ENCODE measurements at regions not wholly inside any gene's neighbourhood (a gene's known extent, or its start where the extent isn't known, plus 50 kb on each side); places are given as distances from the start of the nearest gene placed in this dataset.

GRCh38 chr2:66729416-66730330, 294.7 kb downstream of the MEIS1 start:
- DNase-seq, result no peak

GRCh38 chr2:66730441-66730840, 295.5 kb downstream of the MEIS1 start:
- no peak for DNase-seq

GRCh38 chr2:66733364-66733999, 298.6 kb downstream of the MEIS1 start:
- no peak for DNase-seq

- no peak for DNase-seq
These were observed 314.0 kb downstream of the MEIS1 start for GRCh38 chr2:66748939-66749338.

GRCh38 chr2:66749566-66749965, 314.6 kb downstream of the MEIS1 start:
- no peak for DNase-seq

- DNase-seq, result no peak
These were observed 318.3 kb downstream of the MEIS1 start for GRCh38 chr2:66753257-66753656.

GRCh38 chr2:66753660-66754059, 318.7 kb downstream of the MEIS1 start:
- DNase-seq, result no peak

GRCh38 chr2:66755974-66756373, 321.0 kb downstream of the MEIS1 start:
- DNase-seq, result no peak

- no peak for DNase-seq
These were observed 326.9 kb downstream of the MEIS1 start for GRCh38 chr2:66761826-66762225.

GRCh38 chr2:66762761-66763160, 327.8 kb downstream of the MEIS1 start:
- DNase-seq, result no peak

- DNase-seq, result no peak
These were observed 331.7 kb downstream of the MEIS1 start for GRCh38 chr2:66766582-66766981.

GRCh38 chr2:66771359-66771976, 336.5 kb downstream of the MEIS1 start:
- DNase-seq, result no peak

GRCh38 chr2:66772618-66773017, 337.7 kb downstream of the MEIS1 start:
- DNase-seq, result no peak

- no peak for DNase-seq
These were observed 341.0 kb downstream of the MEIS1 start for GRCh38 chr2:66775730-66776422.

- DNase-seq, result no peak
These were observed 346.9 kb downstream of the MEIS1 start for GRCh38 chr2:66781804-66782203.

- no peak for DNase-seq
These were observed 347.9 kb downstream of the MEIS1 start for GRCh38 chr2:66782780-66783361.

- DNase-seq, result no peak
These were observed 354.8 kb downstream of the MEIS1 start for GRCh38 chr2:66789741-66790140.

GRCh38 chr2:66790651-66791181, 355.8 kb downstream of the MEIS1 start:
- no peak for DNase-seq

- no peak for DNase-seq
These were observed 359.1 kb downstream of the MEIS1 start for GRCh38 chr2:66794070-66794469.

GRCh38 chr2:66794551-66794950, 359.6 kb downstream of the MEIS1 start:
- DNase-seq, result no peak

- DNase-seq, result no peak
These were observed 368.0 kb downstream of the MEIS1 start for GRCh38 chr2:66802877-66803276.

GRCh38 chr2:66803726-66804125, 368.8 kb downstream of the MEIS1 start:
- no peak for DNase-seq

Measured in NCI-H510A (cell line).